T1000 (cell line): ENCODE measurements at regions not wholly inside any gene's neighbourhood (a gene's known extent, or its start where the extent isn't known, plus 50 kb on each side); places are given as distances from the start of the nearest gene placed in this dataset.

Experiments used
- DNase-seq: peaks from one replicate; lab custom pipeline; 2025; ENCODE audit warnings: mixed read lengths; lab: John Stamatoyannopoulos, UW

GRCh38 chr3:137204409-137204808, 246.6 kb downstream of the IL20RB start:
- no peak for DNase-seq

GRCh38 chr3:137205394-137206045, 247.7 kb downstream of the IL20RB start:
- no peak for DNase-seq

- DNase-seq = no peak
Observed at GRCh38 chr3:137207616-137208015, 249.8 kb downstream of the IL20RB start.

GRCh38 chr3:137217733-137218132, 259.9 kb downstream of the IL20RB start:
- DNase-seq = no peak

- no peak for DNase-seq
Observed at GRCh38 chr3:137219801-137220445, 262.1 kb downstream of the IL20RB start.

GRCh38 chr3:137222736-137223225, 265.0 kb downstream of the IL20RB start:
- no peak for DNase-seq

- no peak for DNase-seq
Observed at GRCh38 chr3:137224464-137224863, 266.7 kb downstream of the IL20RB start.

GRCh38 chr3:137242836-137243400, 285.1 kb downstream of the IL20RB start:
- DNase-seq = no peak

- no peak for DNase-seq
Observed at GRCh38 chr3:137246491-137246890, 288.7 kb downstream of the IL20RB start.

- no peak for DNase-seq
Observed at GRCh38 chr3:137249311-137249940, 291.6 kb downstream of the IL20RB start.

- no peak for DNase-seq
Observed at GRCh38 chr3:137259089-137259488, 301.3 kb downstream of the IL20RB start.

- DNase-seq = no peak
Observed at GRCh38 chr3:137259701-137260100, 301.9 kb downstream of the IL20RB start.

GRCh38 chr3:137264071-137264820, 306.5 kb downstream of the IL20RB start:
- no peak for DNase-seq

- no peak for DNase-seq
Observed at GRCh38 chr3:137264843-137265330, 307.1 kb downstream of the IL20RB start.

- no peak for DNase-seq
Observed at GRCh38 chr3:137282871-137283270, 325.1 kb downstream of the IL20RB start.

GRCh38 chr3:137285924-137286323, 328.1 kb downstream of the IL20RB start:
- DNase-seq = no peak

GRCh38 chr3:137293086-137293485, 335.3 kb downstream of the IL20RB start:
- no peak for DNase-seq

- DNase-seq = no peak
Observed at GRCh38 chr3:137294139-137294538, 336.4 kb downstream of the IL20RB start.

GRCh38 chr3:137294839-137295238, 337.1 kb downstream of the IL20RB start:
- no peak for DNase-seq

- DNase-seq = no peak
Observed at GRCh38 chr3:137295336-137295735, 337.6 kb downstream of the IL20RB start.

GRCh38 chr3:137296116-137296515, 338.3 kb downstream of the IL20RB start:
- DNase-seq = no peak

- no peak for DNase-seq
Observed at GRCh38 chr3:137297770-137298169, 340.0 kb downstream of the IL20RB start.
